GM21447 (cell line): ENCODE measurements at regions not wholly inside any gene's neighbourhood (a gene's known extent, or its start where the extent isn't known, plus 50 kb on each side); places are given as distances from the start of the nearest gene placed in this dataset.
"Not testable (repeated sequence)": the region's sequence is repeated elsewhere in the genome, so short reads cannot be mapped to it uniquely, and the experiment has no call there.

Source experiments
- ATAC-seq: cut with Tn5 transposase; IDR thresholded peaks from one replicate; pipeline ENCODE4 v1.9.1; 2021; ENCODE audit not compliant: unreplicated experiment

GRCh38 chr14:23750357-23750756 is 114.2 kb downstream of the DHRS2 start:
- no peak for ATAC-seq

- ATAC-seq, result no peak
Measured at GRCh38 chr14:23751616-23752015, 115.5 kb downstream of the DHRS2 start.

DNA sequence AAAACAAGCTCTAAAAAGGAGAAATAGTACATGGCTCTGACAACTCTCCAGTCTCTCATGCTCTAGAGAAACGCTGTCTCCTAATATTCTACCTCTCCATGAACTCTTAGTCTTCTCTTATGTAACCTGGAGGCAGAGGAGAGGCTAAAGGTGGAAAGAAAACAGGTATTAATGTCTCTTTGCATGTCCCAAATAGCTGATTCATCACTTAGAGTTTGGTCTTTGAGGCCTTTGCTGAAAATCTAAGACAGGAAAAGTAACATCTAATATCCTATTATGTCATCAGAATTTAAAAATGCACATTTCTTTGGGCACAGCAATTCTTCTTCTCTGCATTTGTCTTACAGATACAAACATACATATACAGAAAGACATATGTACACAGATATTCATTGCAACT is 127.2 kb downstream of the DHRS2 start:
- no peak for ATAC-seq

DNA sequence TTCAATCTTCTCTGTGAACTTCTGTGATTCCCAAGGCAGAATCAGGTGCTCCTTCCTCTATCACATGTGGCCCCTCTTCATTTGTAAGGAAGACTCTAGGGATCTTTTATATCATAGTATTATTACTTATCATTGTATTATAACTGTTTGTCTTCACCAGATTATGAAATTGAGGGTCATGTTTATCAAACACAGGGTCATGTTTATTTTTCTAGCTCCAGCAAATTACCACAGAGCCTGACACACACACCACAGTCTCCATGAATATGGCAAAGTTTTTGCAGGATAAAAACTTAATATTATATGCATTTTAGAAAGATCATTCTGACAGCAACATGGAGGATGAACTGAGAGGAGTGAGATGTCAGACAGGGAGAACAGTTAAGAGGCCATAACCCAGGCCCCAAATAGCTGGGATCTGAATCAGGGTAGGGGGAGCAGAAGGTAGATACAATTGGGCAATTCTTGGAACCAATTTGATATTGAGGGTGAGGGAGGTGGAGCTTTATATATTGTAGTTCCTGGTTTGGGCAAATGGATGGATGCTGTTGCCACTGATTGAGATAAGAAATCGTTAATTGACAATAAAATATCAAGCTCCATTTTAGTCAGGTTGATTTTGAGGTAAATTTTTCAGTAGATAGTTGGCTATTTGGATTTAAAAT is 130.7 kb downstream of the DHRS2 start:
- no peak for ATAC-seq

DNA sequence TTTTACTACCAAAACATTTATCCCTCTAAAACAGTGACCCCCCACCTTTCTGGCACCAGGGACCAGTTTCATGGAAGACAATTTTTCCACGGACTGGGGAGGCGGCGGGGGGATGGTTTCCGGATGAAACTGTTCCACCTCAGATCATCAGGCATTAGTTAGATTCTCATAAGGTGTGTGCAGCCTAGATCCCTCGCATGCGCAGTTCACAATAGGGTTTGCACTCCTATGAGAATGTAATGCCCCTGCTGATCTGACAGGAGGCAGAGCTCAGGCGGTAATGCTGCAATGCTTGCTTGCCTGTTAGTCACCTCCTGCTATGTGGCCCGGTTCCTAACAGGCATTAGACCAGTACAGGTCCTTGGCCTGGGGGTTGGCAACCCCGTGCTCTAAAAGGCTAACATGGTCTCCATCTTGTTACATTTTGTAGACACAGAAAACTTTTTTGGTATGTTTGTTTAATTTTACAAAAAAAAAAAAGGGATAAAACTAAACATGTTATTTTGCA is 133.1 kb downstream of the DHRS2 start:
- not testable (repeated sequence) for ATAC-seq

GRCh38 chr14:23773981-23774380 is 137.8 kb downstream of the DHRS2 start:
- no peak for ATAC-seq

- ATAC-seq, result no peak
Measured at GRCh38 chr14:23776296-23776695, 140.1 kb downstream of the DHRS2 start.

GRCh38 chr14:23785208-23785607 is 149.0 kb downstream of the DHRS2 start:
- ATAC-seq, result no peak

DNA sequence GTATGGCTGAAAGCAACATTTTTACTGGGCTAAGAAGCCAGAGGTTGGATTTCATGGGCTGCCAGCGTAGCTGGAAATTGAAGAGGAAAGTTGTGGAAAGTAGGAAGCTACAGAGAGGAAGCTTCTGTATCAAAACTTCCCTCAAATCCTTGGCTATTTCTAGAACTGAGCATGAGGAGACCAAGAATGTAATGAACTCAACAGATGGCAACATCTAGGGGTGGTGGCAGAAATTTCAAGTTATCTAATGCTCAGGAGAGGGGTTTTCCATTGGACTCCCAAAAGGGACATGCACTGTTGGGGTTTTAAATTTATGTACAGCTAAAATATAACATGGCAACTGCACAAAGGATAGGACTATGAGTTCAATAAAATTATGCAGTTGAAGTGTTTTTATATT is 151.3 kb downstream of the DHRS2 start:
- no peak for ATAC-seq

DNA sequence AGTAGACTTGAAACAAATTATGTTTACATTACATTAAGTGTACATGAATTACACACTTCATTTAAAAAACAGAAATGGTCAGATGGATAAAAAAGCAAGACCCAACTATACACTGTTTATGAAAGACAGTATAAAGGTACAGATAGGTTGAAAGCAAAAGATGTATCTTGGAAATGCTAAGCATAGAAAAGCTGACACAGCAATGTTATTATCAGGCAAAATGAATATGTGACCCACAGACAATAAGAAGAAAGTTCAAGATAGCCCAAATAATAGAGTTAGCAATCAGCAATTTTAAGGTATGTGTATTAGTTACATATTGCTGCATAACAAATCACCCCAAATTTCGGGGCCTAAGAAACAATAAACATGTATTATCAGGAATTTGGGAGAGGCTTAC is 153.5 kb downstream of the DHRS2 start:
- no peak for ATAC-seq

DNA sequence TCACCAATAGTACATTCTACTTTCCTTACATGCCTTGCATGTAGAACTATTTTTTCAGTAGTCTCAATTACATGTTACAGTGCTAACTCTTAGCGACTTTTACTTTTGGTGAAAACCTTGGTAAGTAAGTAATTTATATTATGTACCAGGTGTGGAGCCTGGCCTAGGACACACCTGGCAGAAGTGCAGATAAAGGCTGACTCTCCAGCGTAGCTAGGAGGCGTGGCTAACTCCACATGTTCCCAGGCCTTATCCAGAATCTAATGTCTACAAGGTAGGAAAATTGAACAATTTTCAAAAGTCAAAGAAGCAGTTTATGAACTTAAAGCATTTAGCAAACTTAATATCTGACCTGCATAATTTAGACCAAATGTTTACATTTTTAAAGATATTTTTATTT is 157.4 kb downstream of the DHRS2 start:
- ATAC-seq, result no peak

DNA sequence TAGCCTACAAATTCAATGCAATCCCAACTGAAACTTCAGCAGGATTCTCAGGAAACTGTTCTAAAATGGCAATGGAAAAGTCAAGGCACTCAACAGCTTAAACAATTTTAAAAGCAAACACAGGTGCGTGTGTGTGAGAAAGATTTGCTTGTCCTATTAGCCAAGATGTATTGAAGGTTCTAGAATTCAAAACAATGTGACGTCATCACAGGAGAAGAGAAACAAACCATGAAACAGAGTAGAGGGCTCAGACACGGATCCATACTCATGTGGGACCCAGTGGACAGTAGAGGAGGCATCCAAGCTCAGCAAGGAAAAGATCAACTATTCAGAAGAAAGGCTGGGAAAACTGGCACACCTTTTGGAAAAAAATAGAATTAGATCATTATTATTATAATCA is 152.8 kb upstream of the DHRS4 start:
- no peak for ATAC-seq

- no peak for ATAC-seq
Measured at GRCh38 chr14:23801766-23802165, 151.8 kb upstream of the DHRS4 start.

GRCh38 chr14:23804817-23805216 is 148.8 kb upstream of the DHRS4 start:
- no peak for ATAC-seq

GRCh38 chr14:23805761-23806160 is 147.8 kb upstream of the DHRS4 start:
- no peak for ATAC-seq

DNA sequence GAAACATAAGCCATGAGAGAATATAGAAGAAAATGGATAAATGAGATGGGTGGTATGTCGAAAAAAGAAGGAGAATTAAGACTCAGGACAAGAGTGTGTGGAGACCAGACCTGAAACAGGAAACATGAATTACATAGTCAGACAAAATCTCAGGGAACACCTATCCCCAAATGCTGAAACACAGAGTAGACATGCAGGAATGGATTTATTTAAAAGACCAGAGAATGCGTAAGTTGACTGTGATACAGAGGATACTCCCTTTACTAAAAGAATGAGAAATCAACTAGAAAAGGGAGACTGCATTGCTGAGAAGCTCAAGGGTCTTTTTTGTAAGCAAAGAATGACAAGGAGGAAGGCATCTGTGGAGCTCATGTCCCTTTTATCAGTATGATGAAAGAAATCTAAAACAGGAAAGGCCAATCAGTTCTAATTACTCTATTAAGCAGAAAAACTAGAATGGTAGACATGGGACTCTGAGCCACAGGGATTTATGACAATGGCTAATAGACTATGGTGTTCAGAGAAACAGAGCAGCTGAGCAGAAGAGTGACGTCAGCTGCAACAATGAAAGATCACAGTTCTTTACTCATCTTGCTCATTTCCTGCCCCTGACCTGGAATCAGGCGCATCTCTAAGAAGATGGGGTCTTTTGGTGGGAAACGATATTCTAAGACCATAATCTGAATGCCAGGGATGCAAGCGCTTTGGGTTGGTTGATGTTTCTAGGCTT is 138.9 kb upstream of the DHRS4 start:
- ATAC-seq, result no peak

DNA sequence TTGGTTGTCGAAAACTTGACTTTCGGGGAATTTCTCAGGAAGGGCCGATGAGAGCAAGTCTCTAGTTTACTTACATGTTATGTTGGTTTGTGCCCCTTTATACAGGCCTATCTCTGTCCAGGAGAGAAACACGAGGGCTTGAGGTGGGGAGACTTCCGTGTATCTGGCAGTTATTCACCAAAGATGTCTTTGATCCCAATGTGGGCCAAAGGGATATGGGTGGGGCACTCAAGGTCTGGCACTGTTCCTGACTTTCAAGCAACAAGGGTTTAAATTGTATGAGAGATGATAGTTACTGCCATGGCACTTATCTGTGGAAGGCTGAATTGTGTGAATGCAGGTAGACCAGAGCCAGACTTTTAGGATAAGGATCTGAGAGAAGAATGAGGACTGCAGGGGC is 137.2 kb upstream of the DHRS4 start:
- no peak for ATAC-seq

- no peak for ATAC-seq
Measured at GRCh38 chr14:23817164-23817767, 136.3 kb upstream of the DHRS4 start.

DNA sequence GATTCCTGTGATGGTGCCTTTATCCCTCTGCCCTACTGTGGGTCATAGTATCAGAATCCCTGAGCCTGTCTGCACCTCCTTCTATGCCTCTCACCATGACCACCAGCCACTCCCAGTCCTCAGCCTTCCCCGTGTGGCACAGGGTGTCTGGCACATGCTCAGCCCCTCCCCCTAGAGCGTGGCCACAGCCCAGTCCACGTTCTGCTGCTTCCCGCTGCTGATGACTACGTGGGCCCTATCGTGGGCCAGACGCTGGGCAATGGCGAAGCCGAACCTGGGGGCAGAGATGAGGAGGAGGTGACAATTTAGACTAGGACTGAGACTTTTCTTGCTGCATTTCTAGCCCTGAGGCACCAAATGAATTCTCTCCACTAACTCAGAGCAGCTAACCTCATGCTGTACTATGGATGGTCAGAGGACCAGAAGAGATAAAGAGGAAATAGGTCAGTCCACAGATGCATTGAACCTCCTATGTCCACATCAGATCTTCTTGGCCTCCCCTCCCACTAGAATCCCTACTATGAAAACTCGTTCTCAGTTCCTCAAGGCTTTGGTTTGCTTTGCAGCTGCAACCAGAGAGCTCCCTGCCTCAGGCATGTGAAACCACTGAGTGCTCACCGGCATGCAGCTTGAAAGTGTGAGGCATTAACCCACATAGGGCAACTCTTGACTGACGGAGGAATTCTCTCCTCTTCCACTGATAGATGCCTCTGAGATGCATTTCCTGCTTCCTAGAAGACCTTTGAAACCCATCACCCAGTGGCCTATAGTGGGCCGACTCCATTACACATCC is 126.3 kb upstream of the DHRS4 start:
- no peak for ATAC-seq

GRCh38 chr14:23828001-23828400 is 125.6 kb upstream of the DHRS4 start:
- ATAC-seq, result no peak

DNA sequence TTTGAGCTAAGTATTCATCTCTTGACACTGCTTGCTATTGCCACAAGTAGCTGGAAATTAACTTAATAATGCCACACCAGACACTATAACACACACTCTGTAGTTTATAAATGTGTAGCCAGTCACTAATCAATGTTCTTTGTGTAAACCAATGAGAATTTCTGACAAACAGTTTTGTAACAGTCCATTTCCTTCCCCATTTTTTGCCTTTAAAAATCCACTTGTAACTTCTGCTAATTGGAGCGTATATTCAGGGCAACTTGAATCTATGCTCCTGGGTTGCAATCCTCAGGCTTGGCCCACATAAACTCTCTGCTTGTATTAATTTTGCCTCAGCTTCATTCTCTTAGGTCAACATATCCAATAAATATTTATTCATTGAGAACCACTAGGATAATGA is 125.0 kb upstream of the DHRS4 start:
- no peak for ATAC-seq
